ENCODE measurements at regions not wholly inside any gene's neighbourhood (a gene's known extent, or its start where the extent isn't known, plus 50 kb on each side); places are given as distances from the start of the nearest gene placed in this dataset.
"Not testable (repeated sequence)": the region's sequence is repeated elsewhere in the genome, so short reads cannot be mapped to it uniquely, and the experiment has no call there.

DNA sequence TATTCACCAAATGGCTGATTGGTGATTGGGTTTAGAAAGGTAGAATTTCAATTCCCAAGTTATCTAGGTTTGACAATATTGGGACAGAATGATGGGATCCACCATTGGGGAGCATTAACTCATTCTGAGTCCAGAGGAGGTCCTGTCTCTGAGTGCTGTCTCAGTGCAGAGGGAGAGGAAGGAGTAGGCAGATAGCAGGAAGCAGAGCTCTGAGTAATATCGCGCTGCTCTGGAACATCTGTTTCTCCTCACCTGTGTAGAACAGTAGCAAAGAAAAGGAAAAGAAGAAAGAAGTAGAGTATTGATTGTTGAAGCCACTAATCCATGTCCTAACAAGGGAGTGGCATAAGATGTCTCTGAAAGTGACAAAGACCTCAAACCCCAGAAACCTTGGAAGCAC, 1657.8 kb downstream of the MRPL39 start:
- no peak for DNase-seq

GRCh38 chr21:23939369-23940065, 1667.8 kb downstream of the MRPL39 start:
- no peak for DNase-seq

DNA sequence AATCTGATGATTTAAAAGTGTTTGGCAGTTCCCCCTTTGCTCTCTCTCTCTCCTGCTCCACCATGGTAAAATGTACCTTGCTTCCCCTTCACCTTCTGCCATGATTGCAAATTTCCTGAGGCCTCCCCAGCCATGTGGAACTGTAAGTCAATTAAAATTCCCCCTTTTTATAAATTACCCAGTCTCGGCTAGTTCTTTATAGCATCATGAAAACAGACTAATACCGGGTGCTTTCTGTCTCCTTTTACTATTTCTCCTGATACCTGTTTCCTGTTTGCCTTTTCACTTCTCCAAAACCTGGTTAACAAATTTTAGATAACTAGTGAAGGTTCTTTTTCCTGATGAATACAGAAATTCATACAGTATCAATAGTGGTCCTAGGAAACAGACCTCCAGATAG, 1670.3 kb downstream of the MRPL39 start:
- no peak for DNase-seq

DNA sequence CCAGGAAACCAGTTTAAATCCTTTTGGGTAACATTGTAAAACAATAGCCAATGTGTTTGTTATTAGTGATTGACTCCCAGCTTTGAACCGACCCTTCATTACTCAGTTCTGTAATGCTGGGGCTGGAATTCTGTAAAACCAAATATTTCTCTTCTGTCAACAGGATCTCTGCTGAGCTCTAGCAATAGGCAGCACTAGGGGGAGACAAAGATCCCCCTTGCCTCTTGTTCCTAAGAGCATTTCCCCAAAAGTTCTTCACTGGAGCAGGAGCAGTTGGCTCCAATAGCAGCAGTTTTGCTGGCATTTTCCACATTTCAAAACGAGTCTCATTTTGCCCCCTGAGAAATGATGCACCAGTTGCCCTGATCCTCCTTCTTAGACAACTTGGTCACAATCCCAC, 1671.1 kb downstream of the MRPL39 start:
- no peak for DNase-seq

DNA sequence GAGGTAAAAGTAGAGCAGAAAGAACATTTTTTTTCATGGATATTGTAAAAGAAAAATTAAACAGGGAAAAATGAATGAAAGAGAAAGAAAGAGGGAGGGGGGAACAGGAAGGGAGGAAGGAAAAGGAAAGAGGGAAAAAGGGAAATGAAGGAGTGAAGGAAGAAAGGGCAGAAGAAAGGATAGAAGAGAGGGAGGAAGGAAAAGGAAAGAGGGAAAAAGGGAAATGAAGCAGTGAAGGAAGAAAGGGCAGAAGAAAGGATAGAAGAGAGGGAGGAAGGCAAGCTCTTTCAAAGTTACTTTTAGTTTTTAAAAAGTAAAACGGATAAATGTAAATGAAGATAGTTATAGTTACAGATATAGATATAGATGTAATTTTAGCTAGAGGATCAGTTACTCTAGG, 1676.7 kb downstream of the MRPL39 start:
- DNase-seq = no peak

DNA sequence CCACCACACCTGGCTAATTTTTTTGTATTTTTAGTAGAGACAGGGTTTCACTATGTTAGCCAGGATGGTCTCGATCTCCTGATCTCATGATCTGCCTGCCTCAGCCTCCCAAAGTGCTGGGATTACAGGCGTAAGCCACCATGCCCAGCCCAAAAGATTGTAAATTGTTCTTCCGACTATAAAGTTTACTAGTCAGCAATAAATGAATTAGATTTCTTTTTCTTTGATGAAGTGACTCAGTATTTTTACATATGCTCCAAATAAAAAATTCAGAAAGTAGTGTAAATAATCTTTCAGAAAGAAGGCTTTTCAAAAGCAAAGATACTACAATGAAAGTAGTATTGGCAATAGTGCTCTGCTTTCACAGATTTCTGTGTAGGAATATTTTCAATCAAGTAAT, 1680.9 kb downstream of the MRPL39 start:
- DNase-seq = not testable (repeated sequence)

DNA sequence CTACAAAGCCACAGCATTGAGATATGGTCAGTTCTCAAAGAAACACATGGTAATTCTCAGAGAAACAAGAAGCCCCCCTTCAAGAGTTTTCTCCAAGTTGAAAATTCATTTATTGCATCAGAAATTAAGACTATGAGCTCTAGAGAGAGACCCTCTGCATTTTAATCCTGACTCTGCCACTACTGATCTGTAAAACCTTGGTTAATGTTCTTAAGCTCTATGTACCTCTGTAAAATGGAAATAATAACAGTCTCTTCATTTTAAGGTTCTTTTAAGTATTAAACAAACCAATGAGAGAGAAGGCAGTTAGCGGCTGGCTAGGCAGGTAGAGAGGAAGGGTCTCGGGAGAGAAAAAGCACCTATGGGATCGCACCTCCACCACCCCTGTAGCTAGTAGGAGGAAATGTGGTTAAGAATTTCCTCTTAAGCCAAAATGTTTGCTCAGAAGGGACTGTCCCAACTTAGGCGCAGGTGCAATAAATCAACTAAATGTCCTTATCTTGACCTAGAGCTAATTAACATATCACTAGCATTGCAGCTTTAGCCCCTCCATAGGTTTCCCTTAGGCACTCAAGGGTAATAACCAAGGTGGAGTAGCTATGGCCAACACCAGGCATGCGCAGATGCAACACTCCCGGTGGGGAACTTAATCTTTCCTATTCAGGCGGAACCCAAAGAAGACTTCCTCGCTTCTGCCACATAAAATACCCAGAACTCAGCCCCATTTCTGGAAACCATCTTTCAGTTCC, 1685.4 kb downstream of the MRPL39 start:
- DNase-seq = no peak

GRCh38 chr21:23900727-23901126, 1706.6 kb downstream of the MRPL39 start:
- DNase-seq = no peak

DNA sequence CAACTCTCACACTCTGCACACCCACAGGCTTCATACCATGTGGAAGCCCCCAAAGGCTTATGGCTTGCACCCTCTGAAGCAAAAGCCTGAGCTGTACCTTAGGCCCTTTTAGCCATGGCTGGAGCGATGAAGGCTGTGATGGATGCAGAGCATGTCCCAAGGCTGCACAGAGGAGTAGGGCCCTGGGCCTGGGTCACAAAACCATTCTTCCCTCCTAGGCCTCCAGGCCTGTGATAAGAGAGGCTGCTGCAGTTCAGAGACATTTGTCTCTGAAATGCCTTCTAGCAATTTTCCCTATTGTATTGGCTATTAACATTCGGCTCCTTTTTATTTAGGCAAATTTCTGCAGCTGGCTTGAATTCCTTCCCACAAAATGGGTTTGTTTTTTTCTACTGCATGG, 1707.7 kb downstream of the MRPL39 start:
- no peak for DNase-seq

DNA sequence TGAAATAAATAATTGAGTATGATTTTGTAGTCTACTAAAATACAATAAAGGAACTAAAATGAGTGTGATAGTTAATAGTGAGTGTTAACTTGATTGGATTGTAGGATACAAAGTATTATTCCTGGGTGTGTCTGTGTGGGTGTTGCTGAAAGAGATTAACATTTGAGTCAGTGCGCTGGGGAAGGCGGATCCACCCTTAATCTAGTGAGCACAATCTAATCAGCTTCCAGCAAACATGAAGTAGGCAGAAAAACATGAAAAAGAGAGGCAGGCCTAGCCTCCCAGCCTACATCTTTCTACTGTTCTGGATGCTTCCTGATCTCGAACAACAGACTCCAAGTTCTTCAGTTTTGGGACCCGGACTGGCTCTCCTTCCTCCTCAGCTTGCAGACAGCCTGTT, 1716.6 kb downstream of the MRPL39 start:
- DNase-seq = no peak

DNA sequence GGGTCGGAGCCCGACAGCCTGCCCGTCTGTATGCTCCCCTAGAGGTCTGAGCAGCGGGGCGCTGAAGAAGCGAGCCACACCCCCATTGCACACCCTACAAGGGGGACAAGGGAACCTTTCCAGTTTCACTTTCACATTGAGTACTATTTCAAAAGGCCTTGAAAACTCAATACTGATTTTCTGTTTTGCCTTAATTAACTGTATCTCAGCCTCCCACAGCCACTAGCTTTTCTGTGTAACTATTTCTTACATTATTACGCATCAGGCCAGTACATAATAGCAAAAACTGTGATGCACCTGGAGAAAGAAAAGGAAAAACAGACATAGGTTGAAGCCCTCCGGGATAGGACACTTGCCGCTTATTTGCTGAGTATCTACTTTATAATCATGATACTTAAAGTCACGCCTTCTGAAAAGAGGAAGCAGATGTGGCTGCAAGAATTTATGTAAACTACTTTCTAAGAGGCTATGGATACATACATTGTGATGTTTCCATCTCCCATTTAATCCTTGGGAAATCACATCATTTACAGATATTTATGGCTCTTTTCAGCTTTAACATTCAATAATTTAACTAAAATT, 1719.5 kb downstream of the MRPL39 start:
- peak; percentile 56 for DNase-seq

DNA sequence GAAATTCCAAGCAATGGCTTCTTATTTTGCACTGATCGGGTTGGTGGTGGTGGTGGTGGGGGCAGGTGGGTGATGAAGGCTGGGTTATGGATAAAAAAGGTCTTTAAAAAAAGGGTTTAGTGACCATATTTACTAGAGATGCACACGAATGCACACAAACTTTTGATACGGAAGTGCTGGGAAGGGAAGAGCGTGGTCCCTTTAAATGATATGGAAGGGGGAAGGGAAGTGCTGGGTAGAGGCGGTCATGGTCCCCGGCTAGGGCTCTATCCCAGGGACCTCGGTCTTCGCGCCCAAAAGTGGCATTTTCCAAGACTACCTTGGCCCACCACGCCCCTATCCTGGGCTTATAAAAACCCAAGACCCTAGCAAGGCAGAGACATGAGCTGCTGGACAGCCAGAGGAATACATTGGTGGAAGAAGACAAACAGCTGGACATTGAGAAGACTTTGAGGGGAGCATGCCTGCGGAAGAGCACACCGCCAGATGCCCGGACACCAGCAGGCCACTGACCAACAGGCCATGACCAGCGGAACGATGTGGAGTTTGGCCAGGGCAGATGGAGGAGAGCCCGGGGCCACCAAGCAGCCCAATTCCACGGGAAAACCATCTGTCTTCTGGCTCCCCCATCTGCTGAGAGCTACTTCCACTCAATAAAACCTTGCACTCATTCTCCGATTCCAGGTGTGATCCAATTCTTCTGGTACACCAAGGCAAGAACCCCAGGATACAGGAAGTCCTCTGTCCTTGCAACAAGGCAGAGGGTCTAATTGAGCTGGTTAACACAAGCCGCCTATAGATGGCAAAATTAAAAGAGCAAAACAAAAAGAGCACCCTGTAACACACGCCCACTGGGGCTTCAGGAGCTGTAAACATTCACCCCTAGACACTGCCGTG, 1720.2 kb downstream of the MRPL39 start:
- DNase-seq = no peak

DNA sequence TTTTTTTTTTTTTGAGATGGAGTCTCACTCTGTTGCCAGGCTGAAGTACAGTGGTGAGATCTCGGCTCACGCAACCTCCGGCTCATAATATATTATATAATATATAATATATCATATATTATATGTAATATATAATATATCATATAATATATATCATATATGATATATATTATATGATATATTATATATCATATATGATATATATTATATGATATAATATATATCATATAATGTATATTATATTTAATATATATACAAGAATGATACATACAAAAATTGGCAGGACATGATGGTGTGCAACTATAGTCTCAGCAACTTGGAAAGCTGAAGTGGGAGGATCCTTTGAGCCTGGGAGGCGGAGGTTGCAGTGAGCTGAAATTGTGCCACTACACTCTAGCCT, 1725.5 kb downstream of the MRPL39 start:
- DNase-seq = no peak

- no peak for DNase-seq
Observed at GRCh38 chr21:23876925-23877558, 1730.2 kb downstream of the MRPL39 start.

GRCh38 chr21:23874271-23874670, 1733.0 kb downstream of the MRPL39 start:
- DNase-seq = no peak

DNA sequence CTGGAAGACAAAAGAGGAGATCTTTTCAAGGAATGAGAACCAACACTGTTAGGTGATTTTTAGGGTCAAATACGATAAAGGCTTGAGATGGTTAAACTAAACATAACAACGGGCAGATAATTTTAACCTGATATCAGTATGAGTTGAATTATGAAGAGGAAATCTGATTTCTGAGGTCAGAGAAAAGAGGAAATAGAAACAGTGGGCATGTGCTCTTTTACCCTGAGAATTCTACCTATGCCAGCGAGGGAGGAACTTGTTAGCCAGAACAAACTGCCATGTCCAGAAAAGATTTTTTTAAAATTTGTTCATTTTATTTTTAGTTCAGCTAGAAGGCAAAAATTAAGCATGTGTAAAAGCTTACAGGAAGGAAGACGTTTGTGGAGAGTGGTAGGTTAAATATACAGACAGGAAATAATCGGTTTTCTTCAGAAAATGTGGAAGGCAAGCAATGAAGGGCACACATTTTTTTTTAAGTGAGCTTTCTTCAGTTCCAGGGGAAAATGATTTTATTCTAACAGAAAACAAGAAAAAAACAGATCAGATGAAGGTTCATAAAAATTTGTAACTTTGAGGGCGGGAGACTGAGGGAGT, 1745.3 kb downstream of the MRPL39 start:
- DNase-seq = no peak

GRCh38 chr21:23858878-23859277, 1748.4 kb downstream of the MRPL39 start:
- DNase-seq = no peak

DNA sequence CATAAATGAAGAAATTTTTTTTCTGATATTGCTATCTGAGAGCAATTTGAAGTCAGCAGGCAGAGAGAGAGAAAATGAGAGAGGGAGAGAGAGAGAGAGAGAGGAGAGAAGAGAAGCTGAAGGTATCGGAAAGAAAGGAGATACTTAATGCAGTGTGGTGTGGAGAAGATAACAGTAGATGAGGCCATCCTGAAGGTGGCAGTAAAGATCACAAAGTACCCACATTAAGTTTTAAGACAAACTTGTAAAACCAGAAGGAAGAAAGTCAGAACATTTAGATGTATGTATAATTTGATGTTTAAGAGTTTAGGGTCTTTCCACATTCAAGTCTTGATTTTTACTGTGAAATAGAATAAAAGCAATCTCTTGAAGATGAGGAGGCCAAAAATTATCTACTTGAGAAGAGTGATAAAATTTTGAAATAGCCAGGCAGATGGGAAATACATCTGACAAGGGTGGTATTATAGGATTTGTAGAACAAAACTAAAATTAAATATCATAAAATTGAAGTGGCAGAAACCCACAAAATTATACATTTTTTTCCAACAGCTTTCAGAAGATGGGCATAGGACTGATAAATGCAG, 1753.4 kb downstream of the MRPL39 start:
- DNase-seq = no peak

GRCh38 chr21:23837564-23837963, 1769.7 kb downstream of the MRPL39 start:
- no peak for DNase-seq

GRCh38 chr21:23822760-23823159, 1784.5 kb downstream of the MRPL39 start:
- DNase-seq = no peak

- DNase-seq = no peak
Observed at GRCh38 chr21:23817337-23817736, 1789.9 kb downstream of the MRPL39 start.

DNA sequence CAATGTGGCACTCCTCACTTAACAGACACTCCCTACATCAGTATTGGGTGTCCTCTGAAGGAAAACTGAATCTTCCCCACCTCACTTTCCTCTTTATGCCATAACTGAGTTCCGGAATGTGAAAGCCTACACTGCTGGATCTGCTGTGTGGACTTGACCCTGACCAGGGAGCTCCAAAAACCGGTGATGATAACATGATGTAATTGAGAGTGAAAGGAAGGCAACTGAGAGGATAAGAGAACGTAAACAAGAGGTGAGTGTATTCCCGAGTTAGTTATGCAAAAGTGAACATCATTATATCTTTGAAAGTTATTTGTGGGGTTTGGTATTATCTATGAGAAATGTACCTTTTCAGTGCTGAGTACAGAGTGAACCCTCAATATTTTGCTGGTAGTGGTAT, 1794.8 kb downstream of the MRPL39 start:
- no peak for DNase-seq

Data from CD4-positive, alpha-beta T cell treated with Interleukin-15 for 1 hour (primary cell).